ENCODE measurements at regions not wholly inside any gene's neighbourhood (a gene's known extent, or its start where the extent isn't known, plus 50 kb on each side); places are given as distances from the start of the nearest gene placed in this dataset.
"Not testable (repeated sequence)": the region's sequence is repeated elsewhere in the genome, so short reads cannot be mapped to it uniquely, and the experiment has no call there.

GRCh38 chr2:87258887-87259286 lies 237.2 kb upstream of the PLGLB1 start:
- TF ChIP-seq POU6F1 (CRISPR knock-in tag; IDR thresholded peaks at IDR 0.05; ENCODE audit: borderline replicate concordance, low read depth); ARNTL (CRISPR knock-in tag; IDR thresholded peaks at IDR 0.05; ENCODE audit: borderline replicate concordance, low read depth); TOX (CRISPR knock-in tag; IDR thresholded peaks at IDR 0.05; ENCODE audit: borderline replicate concordance); PATZ1 (CRISPR knock-in tag; IDR thresholded peaks at IDR 0.05; ENCODE audit: borderline replicate concordance); OSR1 (CRISPR knock-in tag; IDR thresholded peaks at IDR 0.05); SNAI2 (CRISPR knock-in tag; IDR thresholded peaks at IDR 0.05); ISL1 (CRISPR knock-in tag; IDR thresholded peaks at IDR 0.05): not testable (repeated sequence)

All from SK-N-SH treated with all-trans-retinoic acid at 6 μM for 48 hours (cell line).